Gastrocnemius medialis (tissue), 4 donors: ENCODE measurements at regions not wholly inside any gene's neighbourhood (a gene's known extent, or its start where the extent isn't known, plus 50 kb on each side); places are given as distances from the start of the nearest gene placed in this dataset.

Experiments
- POLR2A ChIP-seq, 2 donors: fragments of 450-650 bp; IDR thresholded peaks; one replicate each; pipeline ENCODE4 v1.6.1; 2017; ENCODE audit warnings: antibody characterized with exemption in 2 of 2, mild to moderate bottlenecking in 2 of 2, moderate library complexity in 2 of 2
- TF ChIP-seq, protein P1 (sequence below), 5 experiments: fragments of 450-650 bp in 3 of 5; fragments of 200-600 bp in 2 of 5; sonication (generic) in 2 of 5; IDR thresholded peaks in 4 of 5; conservative IDR thresholded peaks in 1 of 5; 1 replicate in 4 of 5; 2 replicates in 1 of 5; pipeline ENCODE4 v1.5.1; 2016 to 2019; ENCODE audit warnings: antibody characterized with exemption in 5 of 5, mild to moderate bottlenecking in 3 of 5, moderate library complexity in 3 of 5

DNA sequence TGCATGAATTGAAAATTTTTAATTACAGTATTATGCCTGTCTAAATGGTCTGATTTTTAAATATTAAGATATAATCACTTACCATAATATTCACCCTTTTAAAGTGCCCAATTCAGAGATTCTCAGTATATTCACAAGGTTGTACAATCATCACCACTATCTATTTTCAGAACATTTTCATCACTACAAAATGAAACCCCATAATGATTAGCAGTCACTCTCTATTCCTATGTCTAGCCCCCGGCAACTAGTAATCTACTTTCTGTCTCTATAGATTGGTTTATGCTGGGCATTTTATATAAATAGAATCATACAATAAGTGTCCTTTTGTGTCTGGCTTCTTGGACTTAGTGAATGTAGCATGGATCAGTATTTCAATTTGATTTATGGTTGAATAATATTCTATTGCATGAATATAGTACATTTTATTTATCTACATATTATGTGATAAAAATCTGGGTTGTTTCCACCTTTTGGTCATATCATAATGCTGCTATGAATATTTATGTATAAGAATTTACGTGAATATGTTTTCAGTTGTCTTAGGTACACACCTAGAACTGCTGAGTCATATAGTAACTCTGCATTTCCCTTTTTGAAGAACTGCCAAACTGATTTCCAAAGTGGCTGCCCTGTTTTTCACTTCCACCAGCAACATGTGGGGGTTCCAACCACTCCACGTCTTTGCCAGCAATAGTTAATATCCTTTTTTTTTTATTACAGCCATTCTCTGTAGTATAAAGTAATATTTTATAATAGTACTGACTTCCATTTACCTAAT lies 485.7 kb upstream of the ZNF385D start:
- TF ChIP-seq, protein P1, sequence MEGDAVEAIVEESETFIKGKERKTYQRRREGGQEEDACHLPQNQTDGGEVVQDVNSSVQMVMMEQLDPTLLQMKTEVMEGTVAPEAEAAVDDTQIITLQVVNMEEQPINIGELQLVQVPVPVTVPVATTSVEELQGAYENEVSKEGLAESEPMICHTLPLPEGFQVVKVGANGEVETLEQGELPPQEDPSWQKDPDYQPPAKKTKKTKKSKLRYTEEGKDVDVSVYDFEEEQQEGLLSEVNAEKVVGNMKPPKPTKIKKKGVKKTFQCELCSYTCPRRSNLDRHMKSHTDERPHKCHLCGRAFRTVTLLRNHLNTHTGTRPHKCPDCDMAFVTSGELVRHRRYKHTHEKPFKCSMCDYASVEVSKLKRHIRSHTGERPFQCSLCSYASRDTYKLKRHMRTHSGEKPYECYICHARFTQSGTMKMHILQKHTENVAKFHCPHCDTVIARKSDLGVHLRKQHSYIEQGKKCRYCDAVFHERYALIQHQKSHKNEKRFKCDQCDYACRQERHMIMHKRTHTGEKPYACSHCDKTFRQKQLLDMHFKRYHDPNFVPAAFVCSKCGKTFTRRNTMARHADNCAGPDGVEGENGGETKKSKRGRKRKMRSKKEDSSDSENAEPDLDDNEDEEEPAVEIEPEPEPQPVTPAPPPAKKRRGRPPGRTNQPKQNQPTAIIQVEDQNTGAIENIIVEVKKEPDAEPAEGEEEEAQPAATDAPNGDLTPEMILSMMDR (IDR thresholded peaks at IDR 0.05 in 4 of 5, conservative IDR thresholded peaks at IDR 0.05 in 1 of 5), result no peak
- no peak for TF ChIP-seq POLR2A (IDR thresholded peaks at IDR 0.05)
